ENCODE measurements at regions not wholly inside any gene's neighbourhood (a gene's known extent, or its start where the extent isn't known, plus 50 kb on each side); places are given as distances from the start of the nearest gene placed in this dataset.

GRCh38 chr10:113304726-113305125 lies 248.1 kb upstream of the HABP2 start:
- TF ChIP-seq CTCF (IDR thresholded peaks at IDR 0.05) (no peak), POLR2AphosphoS5 (IDR thresholded peaks at IDR 0.05) (no peak)

Data from esophagus muscularis mucosa (tissue), 3 donors.